ENCODE measurements at regions not wholly inside any gene's neighbourhood (a gene's known extent, or its start where the extent isn't known, plus 50 kb on each side); places are given as distances from the start of the nearest gene placed in this dataset.
A peak's percentile ranks its signal among the peaks of the same experiment; 100 is the strongest.
"Not testable (repeated sequence)": the region's sequence is repeated elsewhere in the genome, so short reads cannot be mapped to it uniquely, and the experiment has no call there.

DNA sequence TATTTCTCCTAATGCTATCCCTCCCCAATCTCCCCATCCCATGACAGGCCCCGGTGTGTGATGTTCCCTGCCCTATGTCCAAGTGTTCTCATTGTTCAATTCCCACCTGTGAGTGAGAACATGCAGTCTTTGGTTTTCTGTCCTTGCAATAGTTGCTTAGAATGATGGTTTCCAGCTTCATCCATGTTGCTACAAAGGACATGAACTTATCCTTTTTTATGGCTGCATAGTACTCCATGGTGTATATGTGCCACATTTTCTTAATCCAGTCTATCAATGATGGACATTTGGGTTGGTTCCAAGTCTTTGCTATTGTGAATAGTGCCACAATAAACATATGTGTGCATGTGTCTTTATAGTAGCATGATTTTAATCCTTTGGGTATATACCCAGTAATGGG lies 51.3 kb upstream of the RIOK2 start:
- DNase-seq = not testable (repeated sequence)

- no peak for DNase-seq
Observed at GRCh38 chr5:97242341-97242740, 59.3 kb upstream of the RIOK2 start.

DNA sequence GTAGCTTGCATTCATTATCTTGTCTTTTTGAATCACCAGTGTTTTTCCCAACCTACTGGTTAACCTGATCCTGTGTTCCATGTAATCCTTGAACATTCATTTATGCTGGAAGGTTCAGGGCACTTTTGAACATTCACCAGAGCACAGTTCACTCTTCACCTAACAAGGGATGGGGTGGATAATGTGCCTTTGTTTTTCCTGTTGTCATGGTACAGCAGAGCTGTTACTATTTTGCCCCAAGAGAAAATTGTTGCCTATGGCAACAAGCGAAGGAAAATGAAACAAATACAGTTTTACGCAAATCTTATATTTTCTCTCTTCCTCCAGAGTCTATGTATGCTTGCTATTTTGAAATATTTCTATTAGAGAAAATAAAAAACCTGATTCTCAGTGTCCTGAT lies 60.3 kb upstream of the RIOK2 start:
- no peak for DNase-seq

- no peak for DNase-seq
Observed at GRCh38 chr5:97245386-97245785, 62.3 kb upstream of the RIOK2 start.

- DNase-seq = no peak
Observed at GRCh38 chr5:97250113-97250512, 67.1 kb upstream of the RIOK2 start.

- DNase-seq = no peak
Observed at GRCh38 chr5:97266076-97266475, 83.0 kb upstream of the RIOK2 start.

DNA sequence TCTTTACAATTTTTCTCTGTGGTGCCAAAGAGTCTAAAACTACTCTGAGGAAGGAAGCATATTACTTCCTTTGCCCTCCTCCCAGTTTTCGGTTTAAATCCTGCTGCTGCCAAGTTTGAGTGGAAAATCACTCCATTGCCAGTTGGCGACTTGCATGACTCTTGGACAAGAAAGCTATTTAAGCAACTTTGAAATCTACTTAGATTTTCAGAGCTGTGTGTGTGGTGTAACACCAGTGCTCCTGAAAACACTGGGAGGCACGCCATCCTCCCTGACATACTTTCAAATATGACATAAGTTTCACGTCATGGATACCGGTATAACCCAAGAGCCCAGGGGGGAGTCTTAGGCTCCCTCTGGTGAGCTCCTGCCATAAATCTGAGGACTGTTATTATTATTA lies 83.5 kb upstream of the RIOK2 start:
- no peak for DNase-seq

DNA sequence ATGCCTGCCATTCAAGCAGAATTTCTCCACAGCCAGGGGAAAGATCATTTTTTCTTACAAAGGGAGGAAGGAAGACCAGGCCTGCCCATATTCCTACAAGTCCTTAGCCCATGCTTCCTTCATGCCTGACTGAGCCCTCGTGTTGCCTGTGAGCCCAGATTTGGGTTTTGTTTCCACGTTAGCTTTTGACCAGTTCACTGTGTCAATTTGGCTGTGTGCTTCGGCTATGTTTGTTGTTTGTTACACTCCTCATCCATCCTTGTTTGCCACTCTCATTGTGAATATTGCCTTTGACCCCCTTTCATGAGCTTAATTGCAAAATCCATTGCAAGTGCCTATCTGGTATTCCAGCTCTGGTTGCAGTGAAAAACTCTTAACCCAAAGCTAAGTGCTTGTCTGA lies 84.7 kb upstream of the RIOK2 start:
- no peak for DNase-seq

DNA sequence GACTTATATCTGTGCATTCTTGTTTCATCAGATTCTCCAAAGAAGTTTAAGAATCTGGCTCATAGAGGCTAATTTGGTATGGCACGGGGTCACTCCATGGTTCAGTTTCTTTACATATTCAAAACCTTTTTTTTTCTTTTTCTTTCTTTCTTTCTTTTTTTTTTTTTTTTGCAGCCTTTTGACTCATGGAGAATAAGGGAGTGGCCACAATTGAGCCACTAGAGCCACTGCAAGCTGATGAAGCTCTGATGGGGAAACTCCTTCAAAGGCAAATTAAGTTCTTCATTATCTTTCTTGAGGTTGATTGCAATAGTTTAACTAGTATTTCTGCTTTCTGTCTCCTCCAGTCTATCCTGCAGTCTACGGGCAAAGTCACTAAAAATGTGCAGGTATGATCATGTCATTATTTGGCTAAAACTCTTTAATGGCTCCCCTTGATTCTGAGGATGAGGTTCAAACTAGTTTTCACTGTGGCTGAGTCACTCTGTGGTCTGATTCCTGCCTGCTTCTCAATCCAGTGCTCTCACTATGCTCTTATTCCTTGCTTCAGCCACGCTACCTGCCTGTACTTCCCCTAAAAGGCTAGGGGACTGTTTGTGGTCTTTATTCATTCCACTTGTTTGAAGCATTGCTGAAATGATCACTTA lies 93.5 kb upstream of the RIOK2 start:
- no peak for DNase-seq

- DNase-seq = no peak
Observed at GRCh38 chr5:97281257-97281656, 98.2 kb upstream of the RIOK2 start.

- peak; percentile 78 for DNase-seq
Observed at GRCh38 chr5:97297063-97297703, 114.1 kb upstream of the RIOK2 start.

DNA sequence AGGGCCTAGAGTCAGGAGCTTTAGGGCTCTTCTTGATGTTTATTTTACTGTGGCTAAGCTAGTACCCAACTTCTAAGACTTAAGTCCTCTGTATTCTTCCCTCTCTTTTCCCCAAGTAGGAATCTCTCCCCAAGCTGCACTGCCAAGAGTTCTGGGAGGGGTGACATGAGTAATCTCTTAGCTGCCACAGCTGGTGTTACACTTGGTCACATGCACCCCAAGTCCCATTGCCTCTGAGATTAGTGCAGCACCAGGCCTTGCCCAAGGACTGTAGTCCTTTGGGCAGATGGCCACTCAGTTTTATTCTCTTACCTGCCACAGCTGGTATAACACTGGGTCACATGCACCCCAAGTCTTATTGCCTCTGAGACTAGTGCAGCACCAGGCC lies 114.7 kb upstream of the RIOK2 start:
- no peak for DNase-seq

DNA sequence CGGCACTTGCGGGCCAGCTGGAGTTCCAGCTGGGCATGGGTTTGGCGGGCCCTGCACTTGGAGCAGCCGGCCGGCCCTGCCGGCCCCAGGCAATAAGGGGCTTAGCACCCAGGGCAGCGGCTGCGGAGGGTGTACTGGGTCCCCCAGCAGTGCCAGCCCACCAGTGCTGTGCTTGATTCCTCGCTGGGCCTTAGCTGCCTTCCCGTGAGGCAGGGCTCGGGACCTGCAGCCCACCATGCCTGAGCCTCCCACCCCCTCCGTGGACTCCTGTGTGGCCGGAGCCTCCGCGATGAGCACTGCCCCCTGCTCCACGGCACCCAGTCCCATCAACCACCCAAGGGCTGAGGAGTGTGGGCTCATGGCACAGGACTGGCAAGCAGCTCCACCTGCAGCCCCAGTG lies 118.1 kb upstream of the RIOK2 start:
- not testable (repeated sequence) for DNase-seq

DNA sequence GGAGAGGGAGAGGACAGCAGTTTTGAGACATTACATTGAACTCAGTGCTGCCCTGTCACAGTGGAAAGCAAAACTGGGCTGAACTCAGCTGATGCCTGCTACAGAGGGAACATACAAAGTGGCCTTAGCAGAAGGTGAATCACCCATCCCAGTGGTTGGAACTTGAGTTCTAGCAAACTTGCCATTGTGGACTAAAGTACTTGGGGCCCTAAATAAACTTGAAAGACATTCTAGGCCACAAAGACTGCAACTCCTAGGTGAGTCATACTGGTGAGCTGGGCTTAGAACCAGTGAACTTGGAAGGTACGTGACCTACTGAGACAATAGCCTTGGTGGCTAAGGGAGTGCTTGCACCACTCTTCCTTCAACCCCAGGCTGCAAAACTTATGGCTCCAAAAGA lies 155.7 kb upstream of the RIOK2 start:
- DNase-seq = no peak

GRCh38 chr5:97355775-97356174 lies 172.7 kb upstream of the RIOK2 start:
- DNase-seq = peak; percentile 64

DNA sequence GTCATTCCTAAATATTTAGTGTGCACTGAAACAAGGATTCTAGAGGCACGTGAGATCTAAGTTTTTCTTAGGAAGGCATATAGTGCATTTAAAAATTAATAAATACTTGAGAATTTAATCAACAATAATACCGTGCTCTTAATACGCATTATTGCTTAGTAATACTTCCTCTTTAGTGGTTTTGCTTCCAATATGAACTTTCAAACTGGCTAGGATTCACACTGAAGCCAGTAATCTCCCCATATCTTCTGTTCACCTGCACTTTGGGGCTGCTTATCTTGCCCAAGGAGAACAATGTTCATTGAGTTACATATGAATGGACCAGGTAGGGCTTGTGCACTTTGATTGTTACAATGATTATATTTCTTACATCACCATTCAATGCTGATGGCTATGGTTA lies 180.5 kb upstream of the RIOK2 start:
- DNase-seq = peak; percentile 28

DNA sequence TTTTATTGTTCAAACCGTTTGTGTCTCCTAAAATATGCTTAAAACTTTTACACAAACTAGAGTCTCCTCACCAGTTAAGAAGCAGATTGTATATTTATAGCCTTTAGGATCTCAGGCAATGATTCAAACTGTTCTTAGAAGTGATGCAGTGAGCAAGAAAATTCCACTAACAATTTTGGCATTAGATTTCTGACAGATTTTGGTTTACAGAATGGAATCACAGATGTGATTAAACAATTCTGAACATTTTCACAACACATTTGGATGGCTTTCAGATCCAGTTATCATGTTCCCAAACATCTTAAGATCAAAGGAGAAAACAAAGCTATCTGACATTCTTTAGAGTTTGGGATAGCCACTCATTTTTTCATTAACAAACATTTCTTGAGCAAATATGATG lies 181.7 kb upstream of the RIOK2 start:
- DNase-seq = no peak

- DNase-seq = no peak
Observed at GRCh38 chr5:97365163-97365845, 182.3 kb upstream of the RIOK2 start.

DNA sequence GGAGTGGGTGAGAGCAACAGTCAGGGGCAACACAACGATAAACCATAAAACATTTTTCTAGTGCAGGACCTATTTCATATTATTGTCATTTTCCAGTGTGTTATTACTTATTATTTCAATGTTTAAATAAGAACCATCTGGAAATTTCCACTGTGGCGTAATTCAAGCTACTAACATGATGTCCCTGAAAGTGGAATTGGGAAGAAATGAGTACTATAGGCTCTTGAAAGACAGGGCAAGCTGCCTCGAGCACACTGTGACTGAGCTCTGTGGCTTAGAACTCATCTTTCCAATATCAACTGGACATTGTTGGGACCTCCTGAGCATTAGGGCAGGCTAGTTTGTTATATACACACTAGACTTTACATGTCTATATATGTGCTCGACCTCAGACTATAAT lies 182.9 kb upstream of the RIOK2 start:
- DNase-seq = no peak

DNA sequence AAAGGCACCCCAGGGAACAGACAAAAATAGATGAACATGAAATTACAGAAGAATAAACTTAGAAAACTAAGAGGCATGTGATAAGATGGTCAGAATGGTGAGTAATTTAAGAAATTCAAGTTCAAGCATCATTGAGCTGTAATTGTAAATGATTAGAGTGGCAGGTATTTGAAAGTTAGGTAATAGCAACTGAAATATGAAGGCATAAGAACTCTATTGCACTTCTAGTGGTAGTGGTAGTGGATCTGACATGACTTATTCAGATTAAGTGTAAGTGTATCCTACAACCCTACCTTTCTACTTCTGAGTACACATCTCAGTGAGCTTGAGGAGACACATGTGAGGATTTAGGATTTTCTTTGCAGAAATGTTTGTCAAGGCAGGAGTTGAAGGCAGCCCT lies 192.9 kb upstream of the RIOK2 start:
- DNase-seq = no peak

GRCh38 chr5:97377582-97377981 lies 194.5 kb upstream of the RIOK2 start:
- no peak for DNase-seq

DNA sequence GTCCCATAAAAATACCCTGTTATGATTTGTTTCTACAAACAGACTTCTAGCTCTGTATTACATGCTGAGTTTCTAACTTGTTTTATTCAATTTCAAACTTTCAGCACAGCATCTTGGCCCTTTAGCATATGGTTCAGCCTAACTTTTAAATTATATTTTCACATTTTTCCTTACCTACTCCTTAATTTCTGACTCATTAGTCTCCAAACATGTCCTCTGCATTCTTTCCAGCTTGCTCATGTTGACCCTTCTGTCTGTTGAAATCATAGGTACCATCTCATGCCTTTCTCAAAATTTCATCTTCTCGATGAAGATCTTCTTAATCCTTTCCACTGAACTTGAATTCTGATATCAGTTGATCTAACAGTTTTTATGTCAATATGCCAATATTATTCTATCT lies 200.9 kb upstream of the RIOK2 start:
- DNase-seq = no peak

GRCh38 chr5:97388794-97389193 lies 205.7 kb upstream of the RIOK2 start:
- DNase-seq = no peak

- no peak for DNase-seq
Observed at GRCh38 chr5:97400537-97400936, 217.5 kb upstream of the RIOK2 start.

DNA sequence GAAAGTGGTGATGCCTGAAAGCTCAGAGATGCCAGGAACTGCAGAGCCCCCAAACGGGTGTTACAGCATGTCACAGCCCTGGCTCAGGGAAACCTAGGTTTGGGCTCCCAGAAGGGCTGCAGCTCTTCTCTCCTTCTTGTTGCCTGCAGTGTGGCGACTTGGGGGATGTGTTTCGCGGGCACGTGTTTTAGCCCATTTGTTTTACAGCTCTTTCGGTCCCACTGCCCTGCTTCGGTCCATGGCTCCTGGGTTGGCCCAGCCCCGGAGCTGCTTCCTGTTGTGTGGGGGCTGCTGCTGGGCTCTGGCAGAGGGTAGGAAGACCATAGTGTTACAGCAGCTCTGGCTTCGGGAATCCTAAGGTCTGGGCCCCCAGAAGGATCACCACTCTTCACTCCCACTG lies 222.9 kb upstream of the RIOK2 start:
- no peak for DNase-seq

All from OCI-M1 (cell line).